ENCODE measurements at regions not wholly inside any gene's neighbourhood (a gene's known extent, or its start where the extent isn't known, plus 50 kb on each side); places are given as distances from the start of the nearest gene placed in this dataset.

GRCh38 chr17:65368341-65368740, 193.1 kb downstream of the AXIN2 start:
- DNase-seq (ENCODE audit: low read depth), result no peak

- no peak for DNase-seq (ENCODE audit: low read depth)
Measured at GRCh38 chr17:65366102-65366844, 195.2 kb downstream of the AXIN2 start.

GRCh38 chr17:65365169-65365568, 196.3 kb downstream of the AXIN2 start:
- no peak for DNase-seq (ENCODE audit: low read depth)

GRCh38 chr17:65364438-65364837, 197.0 kb downstream of the AXIN2 start:
- no peak for DNase-seq (ENCODE audit: low read depth)

GRCh38 chr17:65362826-65363225, 198.6 kb downstream of the AXIN2 start:
- peak; percentile 62 for DNase-seq (ENCODE audit: low read depth)

- no peak for DNase-seq (ENCODE audit: low read depth)
Measured at GRCh38 chr17:65360961-65361552, 200.4 kb downstream of the AXIN2 start.

- DNase-seq (ENCODE audit: low read depth), result peak; percentile 98
Measured at GRCh38 chr17:65359016-65359415, 202.4 kb downstream of the AXIN2 start.

- no peak for DNase-seq (ENCODE audit: low read depth)
Measured at GRCh38 chr17:65356536-65356935, 204.9 kb downstream of the AXIN2 start.

GRCh38 chr17:65355246-65355645, 206.2 kb downstream of the AXIN2 start:
- DNase-seq (ENCODE audit: low read depth), result peak; percentile 46

GRCh38 chr17:65349916-65350315, 211.5 kb downstream of the AXIN2 start:
- DNase-seq (ENCODE audit: low read depth), result no peak

GRCh38 chr17:65346166-65346565, 209.0 kb downstream of the RGS9 start:
- peak; percentile 54 for DNase-seq (ENCODE audit: low read depth)

GRCh38 chr17:65345261-65346005, 208.3 kb downstream of the RGS9 start:
- DNase-seq (ENCODE audit: low read depth), result peak; percentile 57

- DNase-seq (ENCODE audit: low read depth), result no peak
Measured at GRCh38 chr17:65340401-65340800, 203.2 kb downstream of the RGS9 start.

- DNase-seq (ENCODE audit: low read depth), result peak; percentile 31
Measured at GRCh38 chr17:65334406-65334805, 197.2 kb downstream of the RGS9 start.

GRCh38 chr17:65332779-65333178, 195.6 kb downstream of the RGS9 start:
- no peak for DNase-seq (ENCODE audit: low read depth)

- DNase-seq (ENCODE audit: low read depth), result peak; percentile 56
Measured at GRCh38 chr17:65332375-65332774, 195.2 kb downstream of the RGS9 start.

GRCh38 chr17:65328567-65328966, 191.4 kb downstream of the RGS9 start:
- DNase-seq (ENCODE audit: low read depth), result no peak

- DNase-seq (ENCODE audit: low read depth), result no peak
Measured at GRCh38 chr17:65324611-65325342, 187.6 kb downstream of the RGS9 start.

GRCh38 chr17:65323049-65323448, 185.9 kb downstream of the RGS9 start:
- DNase-seq (ENCODE audit: low read depth), result peak; percentile 18

- no peak for DNase-seq (ENCODE audit: low read depth)
Measured at GRCh38 chr17:65320820-65321219, 183.7 kb downstream of the RGS9 start.

GRCh38 chr17:65314212-65314611, 177.0 kb downstream of the RGS9 start:
- no peak for DNase-seq (ENCODE audit: low read depth)

Data from HT1080 (cell line).